ENCODE measurements at regions not wholly inside any gene's neighbourhood (a gene's known extent, or its start where the extent isn't known, plus 50 kb on each side); places are given as distances from the start of the nearest gene placed in this dataset.

DNA sequence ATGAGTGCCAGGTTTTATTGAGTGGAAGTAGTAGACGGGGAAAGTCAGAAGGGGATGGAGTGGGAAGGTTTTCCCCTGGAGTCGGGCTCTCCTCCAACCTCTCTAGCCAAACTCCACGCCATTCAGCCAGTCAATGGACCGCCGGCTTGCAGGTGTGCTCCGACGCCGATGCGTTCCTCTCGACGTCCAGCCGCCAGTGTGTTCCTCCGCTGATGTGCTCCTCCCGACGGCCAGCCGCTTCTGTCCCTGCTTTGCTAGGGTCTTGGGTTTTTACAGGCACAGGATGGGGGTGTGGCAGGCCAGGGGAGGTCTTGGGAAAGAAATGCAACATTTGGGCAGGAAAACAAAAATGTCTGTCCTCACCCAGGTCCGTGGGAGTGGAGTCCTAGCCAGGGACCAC is 94.3 kb upstream of the TEX51 start:
- TF ChIP-seq, protein P1, sequence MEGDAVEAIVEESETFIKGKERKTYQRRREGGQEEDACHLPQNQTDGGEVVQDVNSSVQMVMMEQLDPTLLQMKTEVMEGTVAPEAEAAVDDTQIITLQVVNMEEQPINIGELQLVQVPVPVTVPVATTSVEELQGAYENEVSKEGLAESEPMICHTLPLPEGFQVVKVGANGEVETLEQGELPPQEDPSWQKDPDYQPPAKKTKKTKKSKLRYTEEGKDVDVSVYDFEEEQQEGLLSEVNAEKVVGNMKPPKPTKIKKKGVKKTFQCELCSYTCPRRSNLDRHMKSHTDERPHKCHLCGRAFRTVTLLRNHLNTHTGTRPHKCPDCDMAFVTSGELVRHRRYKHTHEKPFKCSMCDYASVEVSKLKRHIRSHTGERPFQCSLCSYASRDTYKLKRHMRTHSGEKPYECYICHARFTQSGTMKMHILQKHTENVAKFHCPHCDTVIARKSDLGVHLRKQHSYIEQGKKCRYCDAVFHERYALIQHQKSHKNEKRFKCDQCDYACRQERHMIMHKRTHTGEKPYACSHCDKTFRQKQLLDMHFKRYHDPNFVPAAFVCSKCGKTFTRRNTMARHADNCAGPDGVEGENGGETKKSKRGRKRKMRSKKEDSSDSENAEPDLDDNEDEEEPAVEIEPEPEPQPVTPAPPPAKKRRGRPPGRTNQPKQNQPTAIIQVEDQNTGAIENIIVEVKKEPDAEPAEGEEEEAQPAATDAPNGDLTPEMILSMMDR (IDR thresholded peaks at IDR 0.05) = no peak
- TF ChIP-seq POLR2A (IDR thresholded peaks at IDR 0.05) = no peak

Measured in right lobe of liver (tissue), 4 donors.